Stimulated activated naive B cell treated with anti-CD40 and anti-IgM and Interleukin-4, amounts not matched to agents 10 μg/mL and 1 μg/mL and 100 μg/mL, for 72 hours (primary cell): ENCODE measurements at regions not wholly inside any gene's neighbourhood (a gene's known extent, or its start where the extent isn't known, plus 50 kb on each side); places are given as distances from the start of the nearest gene placed in this dataset.

Experiments
- ATAC-seq, 2 donors: fragments of 150-1000 bp; cut with Tn5 transposase; replicated peaks; 2 replicates each; pipeline ENCODE4 v1.10.0; 2021; ENCODE audit warnings: moderate library complexity in 1 of 2
- DNase-seq: peaks from one replicate; pipeline ENCODE4 v3.0.0; 2021
- H3K27ac Mint-ChIP-seq: one replicate; pipeline ENCODE4 v1.8.0; 2022; ENCODE audit warnings: mild to moderate bottlenecking, mixed read lengths
- H3K27me3 Mint-ChIP-seq, 2 donors: one replicate each; pipeline ENCODE4 v1.8.0; 2022; ENCODE audit warnings: mixed read lengths in 2 of 2
- H3K36me3 Mint-ChIP-seq, 2 donors: one replicate each; pipeline ENCODE4 v1.8.0; 2022; ENCODE audit warnings: mixed read lengths in 2 of 2, mild to moderate bottlenecking in 1 of 2
- H3K4me1 Mint-ChIP-seq, 2 donors: one replicate each; pipeline ENCODE4 v1.8.0; 2022; ENCODE audit warnings: mixed read lengths in 2 of 2, mild to moderate bottlenecking in 1 of 2
- H3K4me3 Mint-ChIP-seq, 2 donors: one replicate each; pipeline ENCODE4 v1.8.0; 2022; ENCODE audit warnings: mild to moderate bottlenecking in 2 of 2, mixed read lengths in 2 of 2, moderate library complexity in 1 of 2
- H3K9me3 Mint-ChIP-seq, 2 donors: one replicate each; pipeline ENCODE4 v1.8.0; 2022; ENCODE audit warnings: mixed read lengths in 2 of 2, mild to moderate bottlenecking in 1 of 2

GRCh38 chr4:157425897-157426296 lies 205.4 kb downstream of the GRIA2 start:
- ATAC-seq: no peak
- H3K36me3 Mint-ChIP-seq: no peaks in the 10 kb centered on the region
- no peak overlapping the region for H3K4me3 Mint-ChIP-seq
- peaks cover 5 to 6% of the 10 kb centered on the region in 2 donors for H3K9me3 Mint-ChIP-seq
- H3K27me3 Mint-ChIP-seq: no peaks in the 10 kb centered on the region
- DNase-seq: no peak
- no peak overlapping the region for H3K27ac Mint-ChIP-seq
- H3K4me1 Mint-ChIP-seq: no peaks in the 10 kb centered on the region

GRCh38 chr4:157423526-157424020 lies 203.0 kb downstream of the GRIA2 start:
- no peak for ATAC-seq
- peaks cover 5 to 6% of the 10 kb centered on the region in 2 donors for H3K9me3 Mint-ChIP-seq
- no peaks in the 10 kb centered on the region for H3K4me1 Mint-ChIP-seq
- DNase-seq: no peak
- H3K27me3 Mint-ChIP-seq: no peaks in the 10 kb centered on the region
- no peak overlapping the region for H3K4me3 Mint-ChIP-seq
- no peaks in the 10 kb centered on the region for H3K36me3 Mint-ChIP-seq
- no peak overlapping the region for H3K27ac Mint-ChIP-seq

- no peak for DNase-seq
- no peak for ATAC-seq
- H3K9me3 Mint-ChIP-seq: peaks cover 0 to 1% of the 10 kb centered on the region in 2 donors
- no peaks in the 10 kb centered on the region for H3K36me3 Mint-ChIP-seq
- H3K27me3 Mint-ChIP-seq: no peaks in the 10 kb centered on the region
- no peak overlapping the region for H3K27ac Mint-ChIP-seq
- no peak overlapping the region for H3K4me3 Mint-ChIP-seq
- H3K4me1 Mint-ChIP-seq: no peaks in the 10 kb centered on the region
Measured at GRCh38 chr4:157421365-157421764, 200.8 kb downstream of the GRIA2 start.
